ENCODE measurements at regions not wholly inside any gene's neighbourhood (a gene's known extent, or its start where the extent isn't known, plus 50 kb on each side); places are given as distances from the start of the nearest gene placed in this dataset.

DNA sequence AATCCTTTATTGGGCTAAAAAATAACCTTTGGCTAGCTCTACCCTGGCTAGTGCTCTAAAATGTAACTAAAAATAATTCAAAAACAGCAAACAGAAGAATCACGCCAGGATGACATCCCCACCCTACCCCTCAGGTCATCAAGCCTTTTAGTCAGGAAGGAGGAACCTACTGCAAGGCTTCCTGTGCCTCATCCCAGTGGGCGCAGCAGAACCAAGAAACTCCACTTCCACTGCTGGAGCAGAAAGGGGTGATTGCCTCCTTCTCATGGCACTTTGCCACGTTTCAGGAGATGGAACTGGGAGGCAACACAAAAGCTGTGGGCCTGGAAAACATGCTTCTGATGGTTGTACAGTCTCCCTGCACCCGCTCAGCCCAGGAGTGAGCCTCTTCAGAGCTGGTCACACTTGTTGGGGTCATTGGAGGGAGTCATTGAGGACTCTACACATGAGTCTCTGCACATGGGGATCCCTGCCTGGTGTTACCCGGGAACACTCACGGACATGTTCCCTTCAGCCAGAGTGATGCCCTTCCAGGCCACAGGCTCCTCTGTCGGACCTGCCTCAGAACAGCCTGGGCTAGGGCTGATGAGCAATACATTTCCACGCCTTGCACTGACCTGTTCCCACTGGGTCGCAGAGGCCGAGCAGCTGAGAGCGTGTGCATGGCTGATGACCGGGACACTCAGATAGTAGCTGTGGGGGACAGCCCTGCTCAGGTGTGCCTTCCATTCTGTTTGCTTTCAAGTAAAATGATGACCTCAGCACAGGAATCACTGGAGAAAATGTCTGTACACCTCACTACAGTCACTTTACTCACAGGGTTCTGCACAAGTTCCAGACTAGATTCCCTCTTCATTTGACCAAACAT is 355.3 kb downstream of the FGFR2 start:
- Histone ChIP-seq H3K4me3 (ENCODE audit: insufficient read length, low read depth) (no peak overlapping the region), H3K4me1 (ENCODE audit: insufficient read depth, insufficient read length) (no peaks in the 10 kb centered on the region), H3K9me3 (ENCODE audit: insufficient read depth, low read length) (peaks cover 3% of the 10 kb centered on the region; the same call in 1 of the 2 replicates), H3K27me3 (ENCODE audit: insufficient read depth, insufficient read length) (no peaks in the 10 kb centered on the region), H3K9ac (ENCODE audit: insufficient read length, low read depth) (no peak overlapping the region), H3K36me3 (ENCODE audit: insufficient read depth, insufficient read length, low read length) (no peaks in the 10 kb centered on the region)
- no peak for DNase-seq (ENCODE audit: low read depth, low spot score)
- TF ChIP-seq ZNF274 (IDR thresholded peaks at IDR 0.05; ENCODE audit: low read depth, low read length) (no peak), SUZ12 (IDR thresholded peaks at IDR 0.05; ENCODE audit: extremely low read depth, insufficient read depth, insufficient read length) (no peak), YY1 (IDR thresholded peaks at IDR 0.05; ENCODE audit: insufficient read depth, insufficient read length) (no peak)

DNA sequence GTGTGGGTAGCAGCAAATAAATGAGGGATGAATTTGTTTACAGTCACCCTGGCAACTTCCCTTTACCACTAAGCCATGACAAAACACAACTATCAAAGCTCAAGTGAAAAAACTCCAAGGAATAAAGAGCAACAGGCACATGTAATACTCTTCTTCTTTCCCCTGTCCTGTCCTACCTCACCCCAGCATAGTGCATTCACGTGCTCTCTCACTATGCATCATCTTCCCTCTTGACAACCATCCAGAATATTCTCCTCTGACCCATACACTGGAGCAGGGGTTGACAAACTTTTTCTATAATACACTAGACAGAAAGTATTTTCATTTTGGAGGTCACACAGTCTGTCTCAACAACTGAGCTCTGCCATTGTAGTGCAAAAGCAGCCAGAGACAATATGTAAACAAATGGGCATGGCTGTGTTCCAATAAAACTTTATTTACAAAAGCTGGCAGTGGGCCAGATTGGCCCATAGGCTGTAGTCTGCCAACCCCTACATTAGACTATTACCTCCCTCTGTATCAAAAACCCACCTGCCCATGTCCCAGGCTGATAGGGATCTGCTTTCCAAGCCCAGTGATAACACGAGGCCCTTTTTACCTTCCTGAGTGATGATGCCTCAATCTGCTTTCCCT is 354.5 kb downstream of the FGFR2 start:
- no peak for TF ChIP-seq SUZ12 (IDR thresholded peaks at IDR 0.05; ENCODE audit: extremely low read depth, insufficient read depth, insufficient read length)
- TF ChIP-seq YY1 (IDR thresholded peaks at IDR 0.05; ENCODE audit: insufficient read depth, insufficient read length) = no peak
- TF ChIP-seq ZNF274 (IDR thresholded peaks at IDR 0.05; ENCODE audit: low read depth, low read length) = no peak
- no peaks in the 10 kb centered on the region for H3K36me3 ChIP-seq (ENCODE audit: insufficient read depth, insufficient read length, low read length)
- no peaks in the 10 kb centered on the region for H3K4me1 ChIP-seq (ENCODE audit: insufficient read depth, insufficient read length)
- no peaks in the 10 kb centered on the region for H3K27me3 ChIP-seq (ENCODE audit: insufficient read depth, insufficient read length)
- no peaks in the 10 kb centered on the region for H3K9me3 ChIP-seq (ENCODE audit: insufficient read depth, low read length)
- no peak overlapping the region for H3K9ac ChIP-seq (ENCODE audit: insufficient read length, low read depth)
- H3K4me3 ChIP-seq (ENCODE audit: insufficient read length, low read depth) = no peak overlapping the region
- DNase-seq (ENCODE audit: low read depth, low spot score) = no peak

DNA sequence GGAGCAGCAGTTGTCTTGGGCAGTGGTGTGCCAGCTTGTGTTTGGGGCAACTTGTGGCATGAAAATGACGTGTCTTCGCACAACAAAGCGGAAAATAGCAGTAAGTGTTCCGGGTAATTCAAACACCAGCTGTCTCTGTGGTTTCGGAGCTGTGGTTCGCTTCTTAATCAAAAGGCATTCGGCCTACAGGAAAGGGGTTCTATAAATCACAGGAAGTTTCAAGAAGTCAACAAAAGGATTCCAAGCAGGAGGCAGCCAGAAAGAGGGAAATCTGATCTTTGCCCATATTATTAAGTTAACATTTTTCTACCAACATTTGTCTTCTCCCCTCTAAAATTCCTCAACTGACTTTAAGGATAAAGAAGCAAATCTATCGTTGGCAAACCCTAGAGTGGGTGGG is 353.4 kb downstream of the FGFR2 start:
- DNase-seq (ENCODE audit: low read depth, low spot score) = no peak
- no peaks in the 10 kb centered on the region for H3K36me3 ChIP-seq (ENCODE audit: insufficient read depth, insufficient read length, low read length)
- H3K4me3 ChIP-seq (ENCODE audit: insufficient read length, low read depth) = no peak overlapping the region
- no peaks in the 10 kb centered on the region for H3K9me3 ChIP-seq (ENCODE audit: insufficient read depth, low read length)
- H3K9ac ChIP-seq (ENCODE audit: insufficient read length, low read depth) = no peak overlapping the region
- no peaks in the 10 kb centered on the region for H3K27me3 ChIP-seq (ENCODE audit: insufficient read depth, insufficient read length)
- no peaks in the 10 kb centered on the region for H3K4me1 ChIP-seq (ENCODE audit: insufficient read depth, insufficient read length)
- TF ChIP-seq SUZ12 (IDR thresholded peaks at IDR 0.05; ENCODE audit: extremely low read depth, insufficient read depth, insufficient read length) = no peak
- no peak for TF ChIP-seq ZNF274 (IDR thresholded peaks at IDR 0.05; ENCODE audit: low read depth, low read length)
- no peak for TF ChIP-seq YY1 (IDR thresholded peaks at IDR 0.05; ENCODE audit: insufficient read depth, insufficient read length)

DNA sequence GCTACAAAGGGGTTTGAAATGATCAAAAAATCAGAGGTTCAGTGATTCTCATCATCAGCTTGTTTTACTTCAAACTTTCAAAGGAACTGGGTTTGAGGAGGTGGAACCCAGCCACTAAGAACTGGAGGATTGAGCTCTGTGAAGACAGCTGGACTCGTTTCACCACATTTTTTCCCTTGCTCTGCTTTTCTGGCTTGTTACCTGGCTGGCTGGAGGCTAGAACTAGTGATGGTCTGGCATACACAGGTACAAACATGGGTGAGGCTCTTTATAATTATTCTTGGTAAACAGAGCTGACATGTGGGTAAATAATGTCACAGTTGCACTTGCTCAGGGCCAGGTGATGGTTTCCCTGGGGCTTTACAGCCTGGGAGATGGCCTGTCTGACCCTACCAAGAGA is 352.5 kb downstream of the FGFR2 start:
- no peaks in the 10 kb centered on the region for H3K36me3 ChIP-seq (ENCODE audit: insufficient read depth, insufficient read length, low read length)
- TF ChIP-seq SUZ12 (IDR thresholded peaks at IDR 0.05; ENCODE audit: extremely low read depth, insufficient read depth, insufficient read length) (no peak), YY1 (IDR thresholded peaks at IDR 0.05; ENCODE audit: insufficient read depth, insufficient read length) (no peak), ZNF274 (IDR thresholded peaks at IDR 0.05; ENCODE audit: low read depth, low read length) (no peak)
- H3K9ac ChIP-seq (ENCODE audit: insufficient read length, low read depth) = no peak overlapping the region
- H3K9me3 ChIP-seq (ENCODE audit: insufficient read depth, low read length) = no peaks in the 10 kb centered on the region
- DNase-seq (ENCODE audit: low read depth, low spot score) = no peak
- no peaks in the 10 kb centered on the region for H3K4me1 ChIP-seq (ENCODE audit: insufficient read depth, insufficient read length)
- no peak overlapping the region for H3K4me3 ChIP-seq (ENCODE audit: insufficient read length, low read depth)
- no peaks in the 10 kb centered on the region for H3K27me3 ChIP-seq (ENCODE audit: insufficient read depth, insufficient read length)

DNA sequence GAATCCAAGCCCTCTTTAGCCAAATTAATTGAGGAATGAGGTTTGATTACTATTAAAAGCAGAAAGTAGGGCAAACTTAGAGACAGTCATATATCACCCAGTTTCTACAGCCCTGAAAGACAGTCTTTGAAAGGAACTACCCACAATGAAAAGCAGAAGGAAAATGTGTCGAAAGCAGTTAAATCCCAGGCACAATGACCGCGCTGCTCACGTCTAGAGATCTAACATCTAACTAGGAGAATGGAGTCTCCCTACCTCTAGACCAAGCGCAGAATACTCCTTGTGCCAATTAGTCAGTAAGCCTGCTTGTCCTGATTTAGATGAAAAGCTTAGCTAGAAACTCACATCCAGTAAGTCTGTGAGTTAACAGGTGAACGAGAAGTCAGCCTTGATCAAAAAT is 350.0 kb downstream of the FGFR2 start:
- no peak for TF ChIP-seq ZNF274 (IDR thresholded peaks at IDR 0.05; ENCODE audit: low read depth, low read length)
- no peak for TF ChIP-seq SUZ12 (IDR thresholded peaks at IDR 0.05; ENCODE audit: extremely low read depth, insufficient read depth, insufficient read length)
- no peak for TF ChIP-seq YY1 (IDR thresholded peaks at IDR 0.05; ENCODE audit: insufficient read depth, insufficient read length)
- no peaks in the 10 kb centered on the region for H3K27me3 ChIP-seq (ENCODE audit: insufficient read depth, insufficient read length)

DNA sequence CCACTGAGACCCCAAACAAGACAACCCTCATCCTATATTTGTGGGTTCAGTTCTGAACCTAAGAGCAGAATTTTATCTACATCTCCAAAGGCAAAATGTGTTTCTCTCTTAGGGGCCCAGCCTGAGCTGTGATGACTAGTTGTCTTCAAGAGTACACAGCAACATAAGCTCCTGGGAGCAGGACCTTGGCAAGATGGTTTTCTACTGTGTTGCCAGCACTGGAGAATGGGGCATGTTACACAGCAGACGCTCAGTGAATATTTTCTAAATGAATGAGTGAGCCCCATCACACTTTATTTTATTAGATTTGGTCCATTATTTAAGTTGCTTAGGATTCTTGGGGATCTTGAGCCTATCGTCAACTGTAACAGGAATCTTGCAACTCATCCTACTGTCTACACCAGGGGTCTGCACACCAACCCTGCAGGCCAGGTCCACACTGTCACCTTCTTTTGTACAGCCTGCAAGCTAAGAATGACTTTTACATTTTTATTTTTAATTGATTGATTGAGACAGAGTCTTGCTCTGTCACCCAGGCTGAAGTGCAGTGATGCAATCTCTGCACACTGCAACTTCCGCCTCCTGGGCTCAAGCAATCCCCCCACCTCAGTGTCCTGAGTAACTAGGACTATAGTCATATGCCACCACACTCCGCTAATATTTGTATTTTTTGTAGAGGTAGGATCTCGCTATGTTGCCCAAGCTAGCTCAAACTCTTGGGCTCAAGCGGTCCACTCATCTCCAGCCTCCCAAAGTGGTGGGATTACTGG is 347.1 kb downstream of the FGFR2 start:
- DNase-seq (ENCODE audit: low read depth, low spot score) = no peak
- Histone ChIP-seq H3K9me3 (ENCODE audit: insufficient read depth, low read length) (no peaks in the 10 kb centered on the region), H3K27me3 (ENCODE audit: insufficient read depth, insufficient read length) (no peaks in the 10 kb centered on the region), H3K9ac (ENCODE audit: insufficient read length, low read depth) (no peak overlapping the region), H3K36me3 (ENCODE audit: insufficient read depth, insufficient read length, low read length) (no peaks in the 10 kb centered on the region), H3K4me1 (ENCODE audit: insufficient read depth, insufficient read length) (no peaks in the 10 kb centered on the region), H3K4me3 (ENCODE audit: insufficient read length, low read depth) (no peak overlapping the region)
- TF ChIP-seq SUZ12 (IDR thresholded peaks at IDR 0.05; ENCODE audit: extremely low read depth, insufficient read depth, insufficient read length) = no peak
- TF ChIP-seq YY1 (IDR thresholded peaks at IDR 0.05; ENCODE audit: insufficient read depth, insufficient read length) = no peak
- TF ChIP-seq ZNF274 (IDR thresholded peaks at IDR 0.05; ENCODE audit: low read depth, low read length) = no peak

More for the DNA sequence above, 350.0 kb downstream of the FGFR2 start:
- H3K4me1 ChIP-seq (ENCODE audit: insufficient read depth, insufficient read length) = no peaks in the 10 kb centered on the region
- no peaks in the 10 kb centered on the region for H3K9me3 ChIP-seq (ENCODE audit: insufficient read depth, low read length)
- no peak overlapping the region for H3K4me3 ChIP-seq (ENCODE audit: insufficient read length, low read depth)
- no peak overlapping the region for H3K9ac ChIP-seq (ENCODE audit: insufficient read length, low read depth)
- no peak for DNase-seq (ENCODE audit: low read depth, low spot score)
- no peaks in the 10 kb centered on the region for H3K36me3 ChIP-seq (ENCODE audit: insufficient read depth, insufficient read length, low read length)

DNA sequence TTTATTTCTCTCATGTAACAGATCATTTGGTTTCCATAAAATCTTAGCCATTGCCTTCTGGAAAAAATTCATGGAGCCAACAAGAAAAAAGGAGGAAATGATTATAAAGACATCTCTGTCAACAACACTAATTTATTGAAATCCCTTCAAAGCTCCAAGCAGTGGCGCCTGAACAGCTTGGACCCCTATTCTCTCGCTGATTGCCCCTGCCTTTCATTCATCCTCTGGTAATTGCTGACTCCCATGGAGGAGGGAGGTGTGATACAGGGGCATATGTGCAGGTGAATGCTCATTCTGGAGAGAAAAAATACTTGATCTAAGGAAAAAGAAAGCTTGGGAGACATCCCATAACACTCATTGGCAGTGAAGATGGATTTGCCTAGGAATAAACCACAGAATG is 345.5 kb downstream of the FGFR2 start:
- Histone ChIP-seq H3K4me1 (ENCODE audit: insufficient read depth, insufficient read length) (no peaks in the 10 kb centered on the region), H3K9me3 (ENCODE audit: insufficient read depth, low read length) (no peaks in the 10 kb centered on the region), H3K27me3 (ENCODE audit: insufficient read depth, insufficient read length) (no peaks in the 10 kb centered on the region), H3K4me3 (ENCODE audit: insufficient read length, low read depth) (no peak overlapping the region), H3K36me3 (ENCODE audit: insufficient read depth, insufficient read length, low read length) (no peaks in the 10 kb centered on the region), H3K9ac (ENCODE audit: insufficient read length, low read depth) (no peak overlapping the region)
- TF ChIP-seq YY1 (IDR thresholded peaks at IDR 0.05; ENCODE audit: insufficient read depth, insufficient read length) (no peak), SUZ12 (IDR thresholded peaks at IDR 0.05; ENCODE audit: extremely low read depth, insufficient read depth, insufficient read length) (no peak), ZNF274 (IDR thresholded peaks at IDR 0.05; ENCODE audit: low read depth, low read length) (no peak)
- DNase-seq (ENCODE audit: low read depth, low spot score) = no peak
